ENCODE measurements at regions not wholly inside any gene's neighbourhood (a gene's known extent, or its start where the extent isn't known, plus 50 kb on each side); places are given as distances from the start of the nearest gene placed in this dataset.

GRCh38 chr14:23785208-23785607, 149.0 kb downstream of the DHRS2 start:
- no peak for DNase-seq (ENCODE audit: low read depth in 2 of 2)
- TF ChIP-seq CTCF (IDR thresholded peaks at IDR 0.05; ENCODE audit: low read depth, low read length): no peak
- no peak overlapping the region for H3K4me3 ChIP-seq (replicated peaks in 1 of 2; ENCODE audit: low read depth in 2 of 2, low read length in 2 of 2)

- no peak for TF ChIP-seq CTCF (IDR thresholded peaks at IDR 0.05; ENCODE audit: low read depth, low read length)
- DNase-seq (ENCODE audit: low read depth in 2 of 2): no peak
- no peak overlapping the region for H3K4me3 ChIP-seq (replicated peaks in 1 of 2; ENCODE audit: low read depth in 2 of 2, low read length in 2 of 2)
Measured at GRCh38 chr14:23787436-23787835, 151.3 kb downstream of the DHRS2 start.

GRCh38 chr14:23789696-23790095, 153.5 kb downstream of the DHRS2 start:
- H3K4me3 ChIP-seq (replicated peaks in 1 of 2; ENCODE audit: low read depth in 2 of 2, low read length in 2 of 2): no peak overlapping the region
- no peak for DNase-seq (ENCODE audit: low read depth in 2 of 2)
- TF ChIP-seq CTCF (IDR thresholded peaks at IDR 0.05; ENCODE audit: low read depth, low read length): no peak

GRCh38 chr14:23793532-23793931, 157.4 kb downstream of the DHRS2 start:
- no peak for DNase-seq (ENCODE audit: low read depth in 2 of 2)
- no peak for TF ChIP-seq CTCF (IDR thresholded peaks at IDR 0.05; ENCODE audit: low read depth, low read length)
- H3K4me3 ChIP-seq (replicated peaks in 1 of 2; ENCODE audit: low read depth in 2 of 2, low read length in 2 of 2): no peak overlapping the region

- no peak for TF ChIP-seq CTCF (IDR thresholded peaks at IDR 0.05; ENCODE audit: low read depth, low read length)
- no peak for DNase-seq (ENCODE audit: low read depth in 2 of 2)
- no peak overlapping the region for H3K4me3 ChIP-seq (replicated peaks in 1 of 2; ENCODE audit: low read depth in 2 of 2, low read length in 2 of 2)
Measured at GRCh38 chr14:23800811-23801210, 152.8 kb upstream of the DHRS4 start.

- DNase-seq (ENCODE audit: low read depth in 2 of 2): no peak
- no peak for TF ChIP-seq CTCF (IDR thresholded peaks at IDR 0.05; ENCODE audit: low read depth, low read length)
- H3K4me3 ChIP-seq (replicated peaks in 1 of 2; ENCODE audit: low read depth in 2 of 2, low read length in 2 of 2): no peak overlapping the region
Measured at GRCh38 chr14:23801766-23802165, 151.8 kb upstream of the DHRS4 start.

GRCh38 chr14:23804817-23805216, 148.8 kb upstream of the DHRS4 start:
- no peak for TF ChIP-seq CTCF (IDR thresholded peaks at IDR 0.05; ENCODE audit: low read depth, low read length)
- no peak overlapping the region for H3K4me3 ChIP-seq (replicated peaks in 1 of 2; ENCODE audit: low read depth in 2 of 2, low read length in 2 of 2)
- DNase-seq (ENCODE audit: low read depth in 2 of 2): no peak
